Ovary (tissue), 3 donors: ENCODE measurements at regions not wholly inside any gene's neighbourhood (a gene's known extent, or its start where the extent isn't known, plus 50 kb on each side); places are given as distances from the start of the nearest gene placed in this dataset.

Experiments
- EP300 ChIP-seq: sonication (generic); formaldehyde crosslinking; IDR thresholded peaks from one replicate; pipeline ENCODE4 v1.6.1; 2017; ENCODE audit warnings: antibody characterized with exemption
- POLR2A ChIP-seq: fragments of 450-650 bp; IDR thresholded peaks from one replicate; pipeline ENCODE4 v1.6.1; 2017; ENCODE audit warnings: antibody characterized with exemption, mild to moderate bottlenecking, moderate library complexity
- TF ChIP-seq, protein P1 (sequence below), 3 donors: fragments of 450-650 bp in 2 of 3; fragments of 200-600 bp in 1 of 3; IDR thresholded peaks; one replicate each; pipeline versions ENCODE4 v1.5.1 to v1.8.0; 2016 to 2022; ENCODE audit warnings: antibody characterized with exemption in 3 of 3, mild to moderate bottlenecking in 1 of 3
- donor health status: DM: no; HTN: no; CAD: no.

DNA sequence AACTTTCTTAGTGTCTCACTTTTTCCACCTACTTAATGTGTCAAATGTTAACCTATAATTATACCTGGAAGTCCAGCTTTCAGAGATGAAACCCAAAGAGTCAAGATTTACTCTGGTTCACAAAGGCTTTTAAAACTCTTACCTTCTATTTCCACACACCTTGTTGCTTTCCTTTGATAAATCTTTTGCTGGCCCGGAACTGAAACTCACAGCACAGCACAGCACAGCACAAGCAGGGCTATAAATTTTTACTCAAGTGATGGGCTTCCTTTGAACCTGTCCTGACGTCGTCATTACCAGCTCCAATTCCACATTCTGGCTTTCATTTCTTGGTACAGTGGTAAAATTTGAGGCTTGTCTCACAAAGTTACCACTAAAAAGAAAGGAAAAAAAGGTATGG, 861.0 kb downstream of the SORCS3 start:
- TF ChIP-seq, protein P1, sequence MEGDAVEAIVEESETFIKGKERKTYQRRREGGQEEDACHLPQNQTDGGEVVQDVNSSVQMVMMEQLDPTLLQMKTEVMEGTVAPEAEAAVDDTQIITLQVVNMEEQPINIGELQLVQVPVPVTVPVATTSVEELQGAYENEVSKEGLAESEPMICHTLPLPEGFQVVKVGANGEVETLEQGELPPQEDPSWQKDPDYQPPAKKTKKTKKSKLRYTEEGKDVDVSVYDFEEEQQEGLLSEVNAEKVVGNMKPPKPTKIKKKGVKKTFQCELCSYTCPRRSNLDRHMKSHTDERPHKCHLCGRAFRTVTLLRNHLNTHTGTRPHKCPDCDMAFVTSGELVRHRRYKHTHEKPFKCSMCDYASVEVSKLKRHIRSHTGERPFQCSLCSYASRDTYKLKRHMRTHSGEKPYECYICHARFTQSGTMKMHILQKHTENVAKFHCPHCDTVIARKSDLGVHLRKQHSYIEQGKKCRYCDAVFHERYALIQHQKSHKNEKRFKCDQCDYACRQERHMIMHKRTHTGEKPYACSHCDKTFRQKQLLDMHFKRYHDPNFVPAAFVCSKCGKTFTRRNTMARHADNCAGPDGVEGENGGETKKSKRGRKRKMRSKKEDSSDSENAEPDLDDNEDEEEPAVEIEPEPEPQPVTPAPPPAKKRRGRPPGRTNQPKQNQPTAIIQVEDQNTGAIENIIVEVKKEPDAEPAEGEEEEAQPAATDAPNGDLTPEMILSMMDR (IDR thresholded peaks at IDR 0.05): no peak
- TF ChIP-seq POLR2A (no peak), EP300 (no peak)
